DND-41 (cell line): ENCODE measurements at regions not wholly inside any gene's neighbourhood (a gene's known extent, or its start where the extent isn't known, plus 50 kb on each side); places are given as distances from the start of the nearest gene placed in this dataset.
"Not testable (repeated sequence)": the region's sequence is repeated elsewhere in the genome, so short reads cannot be mapped to it uniquely, and the experiment has no call there.

Source experiments
- EZH2 ChIP-seq: IDR thresholded peaks from 3 replicates; pipeline ENCODE4 v1.6.1; 2012; ENCODE audit warnings: borderline replicate concordance, low read depth, mild to moderate bottlenecking, moderate library complexity, low read length, inconsistent platforms; ENCODE audit not compliant: severe bottlenecking
- TF ChIP-seq, protein P1 (sequence below): IDR thresholded peaks from 2 replicates; pipeline ENCODE4 v1.5.1; 2012; ENCODE audit warnings: borderline replicate concordance, low read length, moderate library complexity, mild to moderate bottlenecking; ENCODE audit not compliant: poor library complexity, severe bottlenecking; ENCODE audit errors: extremely low read depth

DNA sequence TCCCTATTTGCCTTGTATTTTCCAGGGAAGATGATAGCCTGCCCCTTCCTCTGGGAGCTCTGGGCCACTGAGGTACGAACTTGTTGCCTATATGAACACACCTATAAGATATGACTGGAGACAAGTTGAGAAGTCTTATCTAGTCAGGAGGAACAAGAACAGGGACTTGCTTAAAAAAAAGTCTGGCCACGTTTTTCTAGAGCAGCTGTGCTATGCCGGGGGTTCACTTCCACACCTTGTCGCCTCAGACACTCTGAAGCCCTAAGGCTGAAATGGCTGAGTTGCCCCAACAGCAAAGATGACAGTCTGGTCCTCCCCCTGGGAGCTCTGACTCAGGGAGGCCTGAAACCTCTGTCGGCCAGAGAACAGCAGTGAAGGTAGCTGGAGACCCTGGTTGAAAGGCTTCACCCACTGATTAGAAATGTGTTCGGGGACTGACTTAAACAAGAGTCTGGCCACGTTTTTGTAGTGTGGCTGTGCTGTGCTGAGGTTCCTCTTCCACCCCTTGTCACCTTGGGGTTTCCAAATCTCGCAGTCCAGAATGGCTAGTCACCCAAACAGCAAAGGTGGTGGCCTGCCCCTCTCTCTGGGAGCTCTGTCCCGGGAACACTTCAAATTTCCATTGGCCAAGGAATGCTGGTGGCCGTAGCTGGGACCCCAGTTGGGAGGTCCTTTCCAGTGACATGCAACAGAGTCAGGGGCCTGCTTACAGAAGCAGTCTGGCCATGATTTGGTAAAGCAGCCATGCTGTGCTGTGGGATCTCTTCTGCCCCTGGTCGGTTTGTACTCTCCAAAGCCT lies 225.5 kb downstream of the CWH43 start:
- TF ChIP-seq, protein P1, sequence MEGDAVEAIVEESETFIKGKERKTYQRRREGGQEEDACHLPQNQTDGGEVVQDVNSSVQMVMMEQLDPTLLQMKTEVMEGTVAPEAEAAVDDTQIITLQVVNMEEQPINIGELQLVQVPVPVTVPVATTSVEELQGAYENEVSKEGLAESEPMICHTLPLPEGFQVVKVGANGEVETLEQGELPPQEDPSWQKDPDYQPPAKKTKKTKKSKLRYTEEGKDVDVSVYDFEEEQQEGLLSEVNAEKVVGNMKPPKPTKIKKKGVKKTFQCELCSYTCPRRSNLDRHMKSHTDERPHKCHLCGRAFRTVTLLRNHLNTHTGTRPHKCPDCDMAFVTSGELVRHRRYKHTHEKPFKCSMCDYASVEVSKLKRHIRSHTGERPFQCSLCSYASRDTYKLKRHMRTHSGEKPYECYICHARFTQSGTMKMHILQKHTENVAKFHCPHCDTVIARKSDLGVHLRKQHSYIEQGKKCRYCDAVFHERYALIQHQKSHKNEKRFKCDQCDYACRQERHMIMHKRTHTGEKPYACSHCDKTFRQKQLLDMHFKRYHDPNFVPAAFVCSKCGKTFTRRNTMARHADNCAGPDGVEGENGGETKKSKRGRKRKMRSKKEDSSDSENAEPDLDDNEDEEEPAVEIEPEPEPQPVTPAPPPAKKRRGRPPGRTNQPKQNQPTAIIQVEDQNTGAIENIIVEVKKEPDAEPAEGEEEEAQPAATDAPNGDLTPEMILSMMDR: not testable (repeated sequence)
- TF ChIP-seq EZH2: not testable (repeated sequence)
